GM21717 (cell line): ENCODE measurements at regions not wholly inside any gene's neighbourhood (a gene's known extent, or its start where the extent isn't known, plus 50 kb on each side); places are given as distances from the start of the nearest gene placed in this dataset.

Source experiments
- ATAC-seq: cut with Tn5 transposase; IDR thresholded peaks from one replicate; pipeline ENCODE4 v1.9.1; 2021; ENCODE audit warnings: mild to moderate bottlenecking, moderate library complexity; ENCODE audit not compliant: unreplicated experiment

DNA sequence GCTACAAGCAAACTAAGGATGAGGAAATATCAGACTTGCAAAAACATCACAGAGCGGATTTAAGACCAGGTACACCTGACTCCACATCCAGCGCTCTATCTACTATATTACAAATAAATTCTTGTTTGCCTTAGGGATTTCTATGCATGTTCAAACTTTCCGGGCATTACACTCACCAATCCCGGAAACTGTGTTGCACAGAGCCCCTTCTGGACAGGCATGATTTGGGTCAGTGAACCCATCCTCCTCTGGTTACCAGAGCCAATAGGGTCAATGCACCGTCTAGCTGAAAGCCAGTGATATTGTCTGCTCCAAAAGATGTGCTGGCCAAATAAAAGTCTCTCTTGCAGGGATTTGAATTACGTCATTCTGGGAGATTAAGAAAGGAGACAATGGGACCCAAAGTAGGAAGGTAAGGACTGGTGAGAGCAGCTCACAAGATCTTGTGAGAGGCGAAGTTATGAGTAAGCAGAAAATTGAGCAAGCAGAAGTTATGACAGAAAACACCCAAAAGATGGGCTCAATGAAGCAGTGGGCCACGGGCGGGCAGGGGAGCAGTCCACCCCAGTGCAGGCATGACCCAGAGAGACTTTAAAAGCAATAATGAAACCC is 155.8 kb upstream of the RAI14 start:
- ATAC-seq, result no peak

DNA sequence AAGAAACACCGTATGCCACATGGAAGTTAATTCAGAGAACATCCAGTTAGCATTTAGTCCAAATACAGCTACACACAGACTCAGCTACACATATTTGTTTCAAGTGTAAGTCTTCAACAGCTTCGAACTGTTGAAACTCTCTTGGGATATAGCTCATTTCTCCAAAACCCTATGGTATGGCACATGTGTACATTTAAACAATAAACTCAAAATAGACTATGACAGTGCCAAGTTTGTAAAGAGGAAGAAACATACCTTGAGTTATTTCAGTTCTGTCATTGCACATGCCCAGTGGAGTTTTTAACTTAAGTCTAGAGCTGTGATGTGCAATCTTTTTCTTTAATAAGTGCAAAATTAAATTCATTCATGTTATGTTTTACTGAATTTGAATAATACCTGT is 155.1 kb upstream of the RAI14 start:
- ATAC-seq, result no peak

DNA sequence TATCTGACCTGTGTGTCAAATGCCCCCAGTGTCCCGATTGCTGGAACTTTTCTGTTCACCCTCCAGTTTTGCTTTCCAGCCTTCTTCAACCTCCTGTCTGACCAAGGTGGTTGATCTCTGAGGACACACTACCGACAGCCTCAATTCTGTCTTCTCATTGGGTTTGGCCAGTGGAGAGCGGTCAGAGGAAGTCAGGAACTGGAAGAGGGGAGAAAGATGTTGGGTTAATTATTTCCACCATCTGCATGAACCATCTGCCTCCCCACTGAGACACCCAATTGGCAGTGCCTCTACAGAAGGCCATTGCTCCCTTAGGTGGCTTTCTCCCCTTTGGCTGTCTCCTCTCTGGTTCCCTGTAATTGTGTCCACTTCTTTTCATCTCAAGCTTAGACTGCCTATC is 154.3 kb upstream of the RAI14 start:
- ATAC-seq, result no peak

DNA sequence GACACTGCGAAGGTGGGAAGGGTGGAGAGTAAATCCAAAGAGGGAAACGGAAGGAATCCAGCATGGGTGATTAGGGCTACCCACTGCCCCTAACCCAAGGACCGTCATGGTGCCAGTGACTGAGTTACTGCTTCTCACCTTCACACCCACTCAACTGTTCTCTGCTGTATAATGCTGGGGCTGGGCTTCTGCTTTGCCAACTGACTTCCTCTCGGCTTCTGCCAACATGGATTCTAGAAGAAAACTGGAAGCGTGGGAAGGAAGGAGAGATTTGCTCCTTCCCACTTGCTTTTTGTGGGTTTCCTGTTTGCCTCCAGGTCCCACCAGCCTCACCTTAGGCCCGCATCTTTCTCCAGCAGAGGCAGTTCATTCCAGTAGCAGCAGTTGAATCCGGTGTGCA is 153.5 kb upstream of the RAI14 start:
- no peak for ATAC-seq

DNA sequence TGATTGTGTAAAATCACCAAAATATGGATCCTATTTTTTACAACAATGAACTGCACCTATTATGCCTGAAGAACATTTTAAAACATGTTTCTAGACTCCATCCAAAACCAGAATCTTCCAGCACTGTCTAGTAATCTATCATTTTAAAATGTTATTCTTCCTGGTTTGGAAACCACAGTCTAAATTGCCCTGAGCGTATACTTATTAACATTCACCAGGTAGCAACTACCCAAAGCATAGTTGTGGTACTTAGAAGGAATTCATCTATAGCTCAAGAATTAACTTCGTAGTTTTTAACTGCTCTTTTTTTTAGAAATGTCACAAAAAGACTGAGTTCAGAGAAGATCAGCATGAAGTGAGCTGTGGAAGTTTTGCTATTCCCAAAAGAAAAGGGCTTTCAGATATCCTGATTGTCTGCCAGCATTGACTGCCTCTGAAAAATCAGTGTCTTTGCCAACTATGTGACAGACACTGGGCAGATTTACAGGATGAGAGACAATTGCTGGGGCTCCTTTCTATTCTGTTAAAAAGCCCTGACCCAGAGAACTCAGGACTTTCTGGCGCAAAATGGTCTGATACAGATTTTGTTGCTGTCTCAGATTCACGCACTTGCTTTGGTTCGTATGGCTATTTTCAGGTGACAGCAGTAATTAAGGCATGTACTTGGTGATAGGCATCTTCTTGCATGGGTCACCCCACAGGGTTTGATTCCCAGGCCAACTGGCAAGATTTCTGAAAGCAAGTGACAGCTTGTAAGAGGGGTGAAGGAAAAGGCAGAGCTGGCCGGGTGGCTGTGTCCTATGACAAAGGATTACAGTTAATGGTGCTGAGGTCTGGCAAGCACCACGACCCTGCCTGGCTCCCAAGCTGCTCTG is 152.5 kb upstream of the RAI14 start:
- no peak for ATAC-seq

DNA sequence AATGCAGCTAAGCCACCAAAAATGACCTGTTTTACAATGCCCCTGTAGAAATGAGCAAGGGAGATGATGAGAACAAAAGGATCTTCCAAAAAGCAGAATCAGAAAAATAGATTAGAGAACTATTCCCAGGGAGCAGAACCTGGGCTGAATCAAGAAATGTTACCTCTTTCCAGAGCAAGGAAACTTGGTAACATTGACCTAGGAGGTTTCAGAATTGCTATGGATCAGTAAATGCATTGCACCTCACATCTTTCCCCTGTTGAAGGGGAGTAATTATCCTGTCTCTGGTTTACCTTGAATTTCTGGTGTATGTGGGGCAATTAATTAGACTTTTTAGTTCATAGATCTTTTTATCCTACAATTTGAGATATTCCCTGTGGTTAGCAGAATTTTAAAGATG is 151.2 kb upstream of the RAI14 start:
- ATAC-seq, result no peak

DNA sequence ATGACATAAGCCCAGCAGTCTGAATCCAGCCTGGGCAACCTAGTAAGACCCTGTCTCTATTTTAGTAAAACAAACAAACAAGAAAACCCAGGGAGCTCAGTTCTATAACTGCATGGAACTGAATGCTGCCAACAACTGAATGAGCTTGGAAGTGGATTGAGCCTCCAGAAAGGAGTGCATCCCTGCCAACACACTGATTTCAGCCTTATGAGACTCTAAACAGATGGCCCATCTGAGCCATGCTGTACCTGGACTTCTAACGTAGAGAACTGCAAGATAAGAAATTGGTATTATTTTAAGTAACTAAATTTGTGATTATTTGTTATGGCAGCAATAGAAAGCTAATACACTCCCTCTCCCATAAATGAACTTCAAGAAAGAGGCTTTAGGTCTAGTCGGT is 150.4 kb upstream of the RAI14 start:
- no peak for ATAC-seq

DNA sequence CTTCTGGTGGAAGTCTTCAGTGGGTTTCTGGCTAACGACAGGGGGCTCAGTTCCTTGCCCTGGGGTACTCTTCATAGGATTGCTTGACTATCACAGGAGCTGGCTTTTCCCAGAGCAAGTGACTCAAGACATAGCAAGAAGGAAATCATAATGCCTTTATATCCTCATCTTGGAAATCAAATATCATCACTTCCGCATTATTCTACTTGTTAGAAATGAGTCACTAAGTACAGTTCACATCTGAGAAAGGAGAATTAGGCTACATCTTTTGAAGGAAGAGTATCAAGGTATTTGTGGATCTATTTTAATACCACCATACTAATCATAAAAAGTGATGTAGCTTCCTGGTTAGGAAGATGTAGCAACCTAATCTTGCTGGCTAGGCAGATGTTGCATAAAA is 148.2 kb upstream of the RAI14 start:
- no peak for ATAC-seq

DNA sequence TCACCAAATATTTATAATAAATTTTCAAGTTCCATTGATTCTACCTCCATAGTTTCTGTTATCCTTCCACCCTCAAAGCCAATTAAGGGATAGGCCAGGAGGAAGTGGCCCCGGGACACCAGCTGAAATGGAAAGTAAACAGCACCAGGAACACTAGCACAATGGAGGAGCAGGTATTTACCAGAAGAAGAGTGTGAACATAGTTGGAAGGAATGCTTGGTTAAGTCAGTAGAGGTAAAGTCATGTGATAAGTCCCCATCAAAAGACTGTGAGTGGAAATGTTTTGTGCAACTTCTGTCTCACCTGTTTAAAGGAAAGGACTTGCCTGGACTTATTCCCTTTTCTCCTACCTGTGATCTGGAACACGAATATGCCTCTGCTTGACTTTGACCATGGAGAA is 146.7 kb upstream of the RAI14 start:
- no peak for ATAC-seq

DNA sequence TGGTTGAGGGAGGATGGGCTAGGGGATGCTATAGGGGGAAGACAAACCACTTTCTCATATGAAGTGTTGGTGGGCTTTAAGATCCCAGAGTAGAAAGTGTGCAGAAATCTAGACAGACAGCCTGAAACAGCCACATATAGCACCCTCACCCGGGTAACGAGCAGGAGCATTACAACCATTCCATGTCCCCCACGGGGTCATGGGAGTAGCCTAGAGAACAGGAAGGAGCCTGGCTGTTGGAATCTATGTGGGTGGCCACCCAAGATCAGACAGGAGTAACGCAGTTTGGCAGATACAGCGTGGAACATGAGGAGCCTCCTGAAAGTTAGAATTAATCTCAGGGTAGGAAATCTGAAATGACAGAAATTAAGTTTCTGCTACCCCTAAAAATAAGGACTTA is 146.1 kb upstream of the RAI14 start:
- ATAC-seq, result no peak

DNA sequence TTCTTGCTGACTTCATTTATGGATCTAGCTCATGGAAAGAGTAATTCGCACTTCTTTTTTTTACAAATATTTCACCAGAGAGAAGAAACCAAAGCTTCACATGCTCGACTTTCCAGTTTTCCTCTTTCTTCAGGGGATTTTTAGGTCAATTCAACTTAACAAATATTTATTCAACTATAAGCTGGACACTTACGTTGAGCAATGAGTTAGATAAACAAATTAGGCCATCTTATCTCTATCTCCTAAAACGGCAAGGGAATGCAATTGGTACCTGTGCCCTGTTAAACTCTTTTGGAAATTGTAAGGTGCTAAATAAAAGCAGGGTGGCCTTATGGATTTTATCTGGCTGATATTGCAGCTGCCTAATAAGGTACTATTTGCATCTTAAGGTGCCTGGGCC is 145.1 kb upstream of the RAI14 start:
- ATAC-seq, result no peak

DNA sequence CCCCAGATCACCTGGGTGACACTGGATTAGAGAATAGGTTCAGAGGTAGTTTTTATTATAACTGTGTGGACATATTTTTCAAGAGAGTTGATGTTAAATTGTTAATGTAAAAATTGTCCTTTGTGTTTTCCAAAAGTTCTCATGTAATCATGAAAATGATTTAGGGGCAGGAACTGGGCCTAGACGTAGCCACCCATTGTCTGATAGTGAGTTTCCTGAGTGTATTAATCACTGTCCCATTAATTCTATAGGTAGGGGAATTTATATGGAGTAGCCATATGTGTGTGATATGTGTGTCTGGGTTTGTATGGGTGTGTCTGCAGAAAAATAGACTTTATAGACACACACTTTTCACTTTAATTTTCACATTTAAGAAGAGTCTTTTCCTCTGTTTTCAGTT is 144.6 kb upstream of the RAI14 start:
- no peak for ATAC-seq

DNA sequence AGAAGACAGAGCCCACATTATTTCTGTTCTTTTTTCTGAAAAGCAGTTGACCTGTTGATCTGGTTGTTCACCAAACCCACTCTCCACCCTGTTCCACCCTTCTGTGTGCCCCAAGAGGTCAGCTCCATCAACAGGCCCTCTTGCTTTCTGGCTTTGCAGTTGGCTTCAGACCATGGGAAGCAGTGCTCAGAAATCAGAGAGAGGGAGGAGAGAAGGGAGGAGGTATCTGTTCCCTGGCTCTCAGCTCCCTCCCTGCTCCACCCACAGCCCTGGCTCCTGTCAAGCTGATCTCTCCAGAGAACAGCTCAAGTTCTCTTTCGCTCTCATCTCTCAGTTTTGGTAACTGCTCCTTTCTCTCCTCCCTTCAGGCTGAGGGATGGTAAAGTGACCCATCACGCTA is 144.2 kb upstream of the RAI14 start:
- no peak for ATAC-seq

DNA sequence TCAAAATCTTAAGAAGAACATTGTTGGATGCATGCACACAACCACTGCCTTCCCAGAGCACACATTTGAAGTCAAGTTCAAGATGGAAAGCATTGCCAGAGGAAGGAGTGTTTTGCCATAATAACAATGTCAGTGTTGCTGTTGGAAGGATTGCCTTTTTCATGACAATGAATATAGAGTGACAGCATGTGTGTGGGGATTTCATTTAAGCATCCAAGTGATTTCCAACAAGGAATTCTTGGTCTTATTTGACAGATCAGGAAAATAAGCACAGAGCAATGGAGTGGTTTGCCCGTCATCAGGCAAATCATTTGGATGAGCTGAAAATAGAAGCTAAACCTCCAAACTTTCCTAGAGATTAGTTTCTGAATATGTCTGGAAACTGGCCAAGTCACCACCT is 140.0 kb upstream of the RAI14 start:
- no peak for ATAC-seq

DNA sequence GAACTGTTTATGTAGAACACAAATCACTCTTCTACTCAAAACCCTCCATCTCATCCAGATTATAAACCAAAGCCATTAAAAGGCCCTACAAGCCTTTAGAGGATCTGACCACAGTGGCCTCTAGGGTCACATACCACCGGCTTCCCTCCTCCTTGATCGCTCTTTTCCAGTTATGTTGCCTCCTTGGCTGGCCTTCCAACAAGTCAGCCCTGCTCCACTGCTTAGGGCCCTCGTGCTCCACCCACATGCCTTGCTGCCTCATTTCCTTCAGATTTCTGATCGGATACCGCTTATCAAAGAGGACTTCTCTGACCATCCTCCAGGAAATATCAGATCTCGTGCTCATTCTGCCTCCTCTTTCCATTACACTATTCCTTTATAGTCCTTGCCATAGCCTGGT is 139.4 kb upstream of the RAI14 start:
- no peak for ATAC-seq

DNA sequence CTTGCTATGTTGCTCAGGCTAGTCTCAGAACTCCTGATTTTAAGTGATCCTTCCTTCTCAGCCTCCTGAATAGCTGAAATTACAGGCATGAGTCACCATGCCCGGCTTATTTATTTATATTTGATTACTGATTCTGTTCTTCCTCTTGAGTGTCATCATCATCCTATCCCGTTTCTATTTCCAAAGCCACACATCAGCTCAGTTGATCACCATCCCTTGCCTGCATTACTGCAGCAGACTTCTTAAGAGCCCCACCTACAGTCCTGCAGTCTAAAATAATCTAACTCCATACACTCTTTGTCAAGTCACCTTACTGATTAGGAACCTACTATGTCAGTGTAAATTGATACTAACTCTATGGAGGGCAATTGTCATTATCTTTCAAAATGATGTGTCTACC is 138.9 kb upstream of the RAI14 start:
- no peak for ATAC-seq

DNA sequence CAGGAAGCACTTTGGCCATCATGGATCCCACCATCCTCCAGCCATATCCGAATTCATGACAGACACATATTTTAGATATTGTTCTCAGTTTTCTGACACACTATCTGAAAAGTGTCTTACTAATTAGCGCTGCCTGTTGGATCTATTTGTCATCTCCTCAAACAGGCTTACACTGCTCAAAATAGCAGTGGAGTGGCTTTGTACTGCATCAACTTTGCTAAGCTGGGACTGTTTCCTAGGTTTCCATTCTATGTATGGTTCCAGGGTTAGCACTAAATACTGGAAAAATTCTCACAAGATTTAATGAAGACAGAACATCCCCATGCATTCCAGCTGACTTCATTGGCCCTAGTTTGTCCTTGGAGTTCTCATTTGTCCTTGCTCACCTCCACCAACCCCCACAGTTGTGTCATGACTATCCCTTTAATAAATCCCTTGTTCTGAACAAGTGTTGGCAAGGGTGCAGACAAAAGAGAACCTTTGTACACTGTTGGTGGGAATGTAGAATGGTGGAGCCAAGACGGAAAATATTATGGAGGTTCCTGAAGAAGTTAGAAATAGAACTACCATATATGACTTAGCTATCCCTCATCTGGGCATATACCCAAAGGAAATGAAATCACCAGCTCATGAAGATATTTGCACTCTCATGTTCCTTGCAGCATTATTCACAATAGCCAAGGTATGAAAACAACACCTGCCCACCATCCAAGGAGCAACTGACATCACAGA is 136.5 kb upstream of the RAI14 start:
- ATAC-seq, result no peak

DNA sequence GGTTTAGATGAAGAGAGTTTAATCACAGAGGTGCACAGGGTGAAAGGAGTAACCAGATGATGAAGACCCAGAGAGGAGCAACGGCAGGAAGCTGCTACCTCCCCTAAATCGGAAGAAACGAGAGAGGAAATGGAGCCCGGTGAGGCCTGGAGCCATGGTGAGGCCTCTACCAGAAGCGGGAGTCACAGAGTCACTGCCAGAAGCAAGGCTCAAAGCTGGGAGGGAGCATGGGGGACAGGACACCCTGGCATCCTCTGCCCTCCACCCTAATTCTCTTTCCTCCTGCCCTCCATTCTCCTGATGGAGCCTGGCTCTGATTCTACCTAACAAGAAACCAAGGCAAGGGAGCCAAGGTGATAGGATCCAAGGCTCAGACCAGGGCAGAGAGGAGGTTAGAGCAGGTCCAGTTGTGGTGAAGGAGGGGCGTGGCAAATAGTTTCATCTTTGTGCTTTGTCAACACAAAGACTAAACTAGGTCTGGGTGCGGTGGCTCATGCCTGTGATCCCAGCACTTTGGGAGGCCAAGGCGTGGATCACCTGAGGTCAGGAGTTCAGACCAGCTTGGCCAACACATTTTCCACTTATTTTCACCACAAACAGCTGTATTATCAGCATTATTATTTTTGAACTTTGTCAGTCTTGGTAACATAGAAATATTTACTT is 134.4 kb upstream of the RAI14 start:
- ATAC-seq, result no peak

DNA sequence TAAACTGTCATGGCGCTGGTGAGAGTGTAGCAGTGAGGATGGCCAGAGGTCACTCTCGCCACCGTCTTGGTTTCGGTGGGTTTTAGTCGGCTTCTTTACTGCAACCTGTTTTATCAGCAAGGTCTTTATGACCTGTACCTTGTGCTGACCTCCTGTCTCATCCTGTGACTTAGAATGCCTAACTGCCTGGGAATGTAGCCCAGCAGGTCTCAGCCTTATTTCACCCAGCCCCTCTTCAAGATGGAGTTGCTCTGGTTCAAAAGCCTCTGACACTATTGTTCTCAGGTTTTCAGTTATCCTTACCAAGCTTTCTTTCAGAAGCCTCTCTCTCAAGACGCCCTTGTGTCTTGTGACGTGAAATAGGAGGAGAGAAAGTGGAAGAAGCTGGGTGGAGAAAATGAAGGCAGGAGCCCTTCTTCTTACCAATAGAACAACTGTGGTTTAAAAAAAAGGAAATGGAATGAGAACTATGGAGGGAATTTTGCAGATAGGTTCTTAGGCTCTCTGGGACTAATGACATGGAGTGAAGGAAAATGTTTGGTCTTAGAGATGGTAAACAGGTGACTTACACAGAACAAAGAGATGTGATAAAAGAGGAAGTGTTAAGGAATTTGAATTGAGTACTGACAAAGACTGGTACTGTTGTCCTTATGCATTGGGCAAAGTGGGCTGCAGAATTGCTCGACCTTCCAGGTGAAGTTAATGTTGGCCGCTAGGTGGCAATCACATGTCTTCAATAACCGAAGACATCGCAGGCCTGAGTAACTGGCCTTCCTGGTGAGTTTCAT is 133.3 kb upstream of the RAI14 start:
- peak; percentile 77 for ATAC-seq

DNA sequence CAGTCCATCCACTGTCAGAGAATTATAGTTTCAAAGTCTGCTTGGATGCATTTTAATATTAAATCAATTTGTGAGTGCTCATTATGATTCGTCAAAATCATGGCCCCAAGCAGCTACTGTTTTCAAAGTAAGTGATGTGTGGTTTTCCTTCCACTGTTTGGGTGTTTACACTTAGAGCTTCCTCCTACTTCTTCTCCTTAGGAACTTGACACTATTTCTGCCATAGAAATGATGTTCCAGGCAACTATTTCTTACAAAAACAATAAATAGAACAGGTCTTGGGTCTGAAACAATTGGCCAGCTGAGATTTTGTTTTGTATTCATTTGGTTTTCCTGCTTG is 132.8 kb upstream of the RAI14 start:
- no peak for ATAC-seq

DNA sequence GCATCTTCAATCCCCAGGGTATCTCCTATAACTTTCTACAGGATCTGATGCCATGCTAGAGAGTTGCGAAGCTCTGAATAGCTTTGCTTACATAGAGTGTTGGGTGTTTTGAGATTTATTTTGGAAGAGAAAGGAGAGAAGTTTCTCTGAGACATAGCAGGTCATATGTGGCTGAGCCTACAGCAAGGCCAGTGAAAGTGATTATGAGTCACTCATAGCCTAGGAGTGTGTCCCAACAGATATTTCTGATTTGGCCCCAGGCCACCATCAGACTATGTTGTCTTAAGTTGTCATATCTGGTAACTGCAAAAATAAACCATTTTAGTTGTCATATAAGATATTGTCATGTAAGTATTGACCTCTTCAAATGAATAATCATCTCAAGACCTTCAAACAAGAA is 132.0 kb upstream of the RAI14 start:
- no peak for ATAC-seq
